K562 (cell line): ENCODE measurements at regions not wholly inside any gene's neighbourhood (a gene's known extent, or its start where the extent isn't known, plus 50 kb on each side); places are given as distances from the start of the nearest gene placed in this dataset.

Experiments
- FOS ChIP-seq: IDR thresholded peaks from 3 replicates; pipeline ENCODE4 v1.6.1; 2011; ENCODE audit not compliant: insufficient read length; ENCODE audit errors: extremely low read depth
- FOXJ3 ChIP-seq: sonication (generic); formaldehyde crosslinking; IDR thresholded peaks from 2 replicates; pipeline ENCODE4 v1.4.0; 2020; ENCODE audit warnings: mild to moderate bottlenecking, missing genetic modification reagents
- GATA2 ChIP-seq: sonication (generic); formaldehyde crosslinking; IDR thresholded peaks from 2 replicates; pipeline ENCODE4 v1.4.0; 2020; ENCODE audit warnings: mild to moderate bottlenecking, missing genetic modification reagents
- HNRNPK ChIP-seq: fragments of 200-400 bp; formaldehyde crosslinking; IDR thresholded peaks from one replicate; pipeline ENCODE4 v1.6.1; 2018; ENCODE audit warnings: mild to moderate bottlenecking, low read depth, low read length; ENCODE audit not compliant: poor library complexity, severe bottlenecking
- HOXB6 ChIP-seq: fragments of 250-450 bp; sonication (Bioruptor Pico); IDR thresholded peaks from 2 replicates; pipeline ENCODE4 v1.5.1; 2022; ENCODE audit warnings: mild to moderate bottlenecking, borderline replicate concordance
- POLR2B ChIP-seq: fragments of 450-650 bp; IDR thresholded peaks from 2 replicates; pipeline ENCODE4 v1.6.1; 2018; ENCODE audit warnings: low read depth; ENCODE audit not compliant: partially characterized antibody
- PURB ChIP-seq: sonication (generic); formaldehyde crosslinking; IDR thresholded peaks from 2 replicates; pipeline ENCODE4 v1.9.0; 2021; ENCODE audit warnings: low read depth, mild to moderate bottlenecking, missing genetic modification reagents
- SPI1 ChIP-seq: IDR thresholded peaks from 2 replicates; pipeline ENCODE4 v1.6.1; 2011; ENCODE audit warnings: low read depth, low read length, control low read depth, borderline replicate concordance
- TCF3 ChIP-seq: sonication (generic); formaldehyde crosslinking; IDR thresholded peaks from 2 replicates; pipeline ENCODE4 v1.4.0; 2020; ENCODE audit warnings: mild to moderate bottlenecking, missing genetic modification reagents
- ZNF3 ChIP-seq: fragments of 250-450 bp; sonication (Bioruptor Pico); IDR thresholded peaks from 2 replicates; pipeline ENCODE4 v1.5.0; 2021; ENCODE audit warnings: mild to moderate bottlenecking, moderate library complexity
- TF ChIP-seq, protein P1 (sequence below), 2 experiments: fragments of 200-800 bp in 1 of 2; sonication (Bioruptor generic) in 1 of 2; sonication (generic) in 1 of 2; formaldehyde crosslinking in 1 of 2; IDR thresholded peaks in 1 of 2; conservative IDR thresholded peaks in 1 of 2; 2 replicates each; pipeline versions ENCODE4 v1.5.0 to v1.6.1; 2016 to 2020; ENCODE audit warnings: missing compliant biosample characterization in 1 of 2, missing genetic modification characterization in 1 of 2, missing genetic modification reagents in 1 of 2
- TF ChIP-seq, protein P2 (sequence below): fragments of 450-650 bp; IDR thresholded peaks from 2 replicates; pipeline ENCODE4 v1.6.1; 2016
- TF ChIP-seq, protein P3 (sequence below): fragments of 250-450 bp; sonication (Bioruptor Pico); IDR thresholded peaks from 2 replicates; pipeline ENCODE4 v1.4.0; 2020; ENCODE audit warnings: mild to moderate bottlenecking
- TF ChIP-seq, protein P4 (sequence below): sonication (generic); formaldehyde crosslinking; IDR thresholded peaks from 2 replicates; pipeline ENCODE4 v1.8.1; 2022; ENCODE audit warnings: missing genetic modification reagents
- TF ChIP-seq, protein P5 (sequence below): fragments of 250-450 bp; sonication (Bioruptor Pico); IDR thresholded peaks from 2 replicates; pipeline ENCODE4 v1.8.0; 2022; ENCODE audit warnings: moderate library complexity, mild to moderate bottlenecking, inconsistent platforms
- TF ChIP-seq, protein P6 (sequence below): fragments of 450-650 bp; IDR thresholded peaks from 2 replicates; pipeline ENCODE4 v1.6.1; 2016; ENCODE audit warnings: missing biosample characterization, missing genetic modification characterization
- TF ChIP-seq, protein P7 (sequence below): fragments of 250-450 bp; sonication (Bioruptor Pico); IDR thresholded peaks from 2 replicates; pipeline ENCODE4 v1.8.0; 2022; ENCODE audit warnings: inconsistent platforms

DNA sequence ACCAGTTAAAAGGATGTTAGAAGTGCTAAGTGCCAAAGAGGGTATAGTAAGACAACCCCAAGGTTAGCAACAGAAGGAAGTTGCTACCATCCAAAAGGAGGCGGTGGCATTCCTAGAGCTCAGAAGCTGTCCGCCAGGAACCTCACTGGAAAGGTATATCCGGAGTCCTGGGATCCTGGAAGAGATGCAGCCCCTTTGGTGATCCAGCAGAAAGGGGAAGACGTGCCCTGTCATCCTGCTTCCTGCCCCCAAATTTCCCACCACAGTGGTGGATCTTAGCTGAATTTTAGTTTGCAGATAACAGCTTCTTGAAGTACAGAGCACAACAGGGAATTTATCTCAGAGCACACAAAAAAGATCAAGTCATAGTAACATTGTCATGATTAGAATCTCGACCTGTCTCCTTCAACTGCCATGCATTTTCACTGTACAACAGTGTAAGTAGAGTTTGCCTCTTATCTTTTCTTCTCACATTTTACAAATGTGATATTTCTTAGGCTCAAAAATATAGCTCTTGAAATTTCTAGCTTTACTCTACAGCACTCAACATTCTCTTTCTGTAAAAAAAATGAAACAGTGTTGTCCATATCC lies 526.3 kb downstream of the SOX5 start (continued):
- no peak for TF ChIP-seq PURB (CRISPR knock-in tag)
- TF ChIP-seq GATA2 (CRISPR knock-in tag), result peak; percentile 66
- TF ChIP-seq, protein P1, sequence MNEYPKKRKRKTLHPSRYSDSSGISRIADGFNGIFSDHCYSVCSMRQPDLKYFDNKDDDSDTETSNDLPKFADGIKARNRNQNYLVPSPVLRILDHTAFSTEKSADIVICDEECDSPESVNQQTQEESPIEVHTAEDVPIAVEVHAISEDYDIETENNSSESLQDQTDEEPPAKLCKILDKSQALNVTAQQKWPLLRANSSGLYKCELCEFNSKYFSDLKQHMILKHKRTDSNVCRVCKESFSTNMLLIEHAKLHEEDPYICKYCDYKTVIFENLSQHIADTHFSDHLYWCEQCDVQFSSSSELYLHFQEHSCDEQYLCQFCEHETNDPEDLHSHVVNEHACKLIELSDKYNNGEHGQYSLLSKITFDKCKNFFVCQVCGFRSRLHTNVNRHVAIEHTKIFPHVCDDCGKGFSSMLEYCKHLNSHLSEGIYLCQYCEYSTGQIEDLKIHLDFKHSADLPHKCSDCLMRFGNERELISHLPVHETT (CRISPR knock-in tag; conservative IDR thresholded peaks at IDR 0.05 in 1 of 2, IDR thresholded peaks at IDR 0.05 in 1 of 2), result no peak
- TF ChIP-seq, protein P2, sequence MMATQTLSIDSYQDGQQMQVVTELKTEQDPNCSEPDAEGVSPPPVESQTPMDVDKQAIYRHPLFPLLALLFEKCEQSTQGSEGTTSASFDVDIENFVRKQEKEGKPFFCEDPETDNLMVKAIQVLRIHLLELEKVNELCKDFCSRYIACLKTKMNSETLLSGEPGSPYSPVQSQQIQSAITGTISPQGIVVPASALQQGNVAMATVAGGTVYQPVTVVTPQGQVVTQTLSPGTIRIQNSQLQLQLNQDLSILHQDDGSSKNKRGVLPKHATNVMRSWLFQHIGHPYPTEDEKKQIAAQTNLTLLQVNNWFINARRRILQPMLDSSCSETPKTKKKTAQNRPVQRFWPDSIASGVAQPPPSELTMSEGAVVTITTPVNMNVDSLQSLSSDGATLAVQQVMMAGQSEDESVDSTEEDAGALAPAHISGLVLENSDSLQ, result peak; percentile 31; the same call in 1 of the 2 replicates
- TF ChIP-seq HNRNPK, result no peak
- TF ChIP-seq, protein P3, sequence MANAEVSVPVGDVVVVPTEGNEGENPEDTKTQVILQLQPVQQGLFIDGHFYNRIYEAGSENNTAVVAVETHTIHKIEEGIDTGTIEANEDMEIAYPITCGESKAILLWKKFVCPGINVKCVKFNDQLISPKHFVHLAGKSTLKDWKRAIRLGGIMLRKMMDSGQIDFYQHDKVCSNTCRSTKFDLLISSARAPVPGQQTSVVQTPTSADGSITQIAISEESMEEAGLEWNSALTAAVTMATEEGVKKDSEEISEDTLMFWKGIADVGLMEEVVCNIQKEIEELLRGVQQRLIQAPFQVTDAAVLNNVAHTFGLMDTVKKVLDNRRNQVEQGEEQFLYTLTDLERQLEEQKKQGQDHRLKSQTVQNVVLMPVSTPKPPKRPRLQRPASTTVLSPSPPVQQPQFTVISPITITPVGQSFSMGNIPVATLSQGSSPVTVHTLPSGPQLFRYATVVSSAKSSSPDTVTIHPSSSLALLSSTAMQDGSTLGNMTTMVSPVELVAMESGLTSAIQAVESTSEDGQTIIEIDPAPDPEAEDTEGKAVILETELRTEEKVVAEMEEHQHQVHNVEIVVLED (CRISPR knock-in tag), result no peak
- TF ChIP-seq, protein P4, sequence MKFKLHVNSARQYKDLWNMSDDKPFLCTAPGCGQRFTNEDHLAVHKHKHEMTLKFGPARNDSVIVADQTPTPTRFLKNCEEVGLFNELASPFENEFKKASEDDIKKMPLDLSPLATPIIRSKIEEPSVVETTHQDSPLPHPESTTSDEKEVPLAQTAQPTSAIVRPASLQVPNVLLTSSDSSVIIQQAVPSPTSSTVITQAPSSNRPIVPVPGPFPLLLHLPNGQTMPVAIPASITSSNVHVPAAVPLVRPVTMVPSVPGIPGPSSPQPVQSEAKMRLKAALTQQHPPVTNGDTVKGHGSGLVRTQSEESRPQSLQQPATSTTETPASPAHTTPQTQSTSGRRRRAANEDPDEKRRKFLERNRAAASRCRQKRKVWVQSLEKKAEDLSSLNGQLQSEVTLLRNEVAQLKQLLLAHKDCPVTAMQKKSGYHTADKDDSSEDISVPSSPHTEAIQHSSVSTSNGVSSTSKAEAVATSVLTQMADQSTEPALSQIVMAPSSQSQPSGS (CRISPR knock-in tag), result no peak
- no peak for TF ChIP-seq FOXJ3 (CRISPR knock-in tag)
- TF ChIP-seq SPI1, result no peak; the same call in 1 of the 2 replicates
- peak; percentile 58 for TF ChIP-seq TCF3 (CRISPR knock-in tag)
- TF ChIP-seq, protein P5, sequence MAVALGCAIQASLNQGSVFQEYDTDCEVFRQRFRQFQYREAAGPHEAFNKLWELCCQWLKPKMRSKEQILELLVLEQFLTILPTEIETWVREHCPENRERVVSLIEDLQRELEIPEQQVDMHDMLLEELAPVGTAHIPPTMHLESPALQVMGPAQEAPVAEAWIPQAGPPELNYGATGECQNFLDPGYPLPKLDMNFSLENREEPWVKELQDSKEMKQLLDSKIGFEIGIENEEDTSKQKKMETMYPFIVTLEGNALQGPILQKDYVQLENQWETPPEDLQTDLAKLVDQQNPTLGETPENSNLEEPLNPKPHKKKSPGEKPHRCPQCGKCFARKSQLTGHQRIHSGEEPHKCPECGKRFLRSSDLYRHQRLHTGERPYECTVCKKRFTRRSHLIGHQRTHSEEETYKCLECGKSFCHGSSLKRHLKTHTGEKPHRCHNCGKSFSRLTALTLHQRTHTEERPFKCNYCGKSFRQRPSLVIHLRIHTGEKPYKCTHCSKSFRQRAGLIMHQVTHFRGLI (CRISPR knock-in tag), result no peak
- TF ChIP-seq ZNF3 (CRISPR knock-in tag), result no peak
- TF ChIP-seq FOS, result no peak
- TF ChIP-seq, protein P6, sequence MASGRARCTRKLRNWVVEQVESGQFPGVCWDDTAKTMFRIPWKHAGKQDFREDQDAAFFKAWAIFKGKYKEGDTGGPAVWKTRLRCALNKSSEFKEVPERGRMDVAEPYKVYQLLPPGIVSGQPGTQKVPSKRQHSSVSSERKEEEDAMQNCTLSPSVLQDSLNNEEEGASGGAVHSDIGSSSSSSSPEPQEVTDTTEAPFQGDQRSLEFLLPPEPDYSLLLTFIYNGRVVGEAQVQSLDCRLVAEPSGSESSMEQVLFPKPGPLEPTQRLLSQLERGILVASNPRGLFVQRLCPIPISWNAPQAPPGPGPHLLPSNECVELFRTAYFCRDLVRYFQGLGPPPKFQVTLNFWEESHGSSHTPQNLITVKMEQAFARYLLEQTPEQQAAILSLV (tag), result no peak
- TF ChIP-seq, protein P7, sequence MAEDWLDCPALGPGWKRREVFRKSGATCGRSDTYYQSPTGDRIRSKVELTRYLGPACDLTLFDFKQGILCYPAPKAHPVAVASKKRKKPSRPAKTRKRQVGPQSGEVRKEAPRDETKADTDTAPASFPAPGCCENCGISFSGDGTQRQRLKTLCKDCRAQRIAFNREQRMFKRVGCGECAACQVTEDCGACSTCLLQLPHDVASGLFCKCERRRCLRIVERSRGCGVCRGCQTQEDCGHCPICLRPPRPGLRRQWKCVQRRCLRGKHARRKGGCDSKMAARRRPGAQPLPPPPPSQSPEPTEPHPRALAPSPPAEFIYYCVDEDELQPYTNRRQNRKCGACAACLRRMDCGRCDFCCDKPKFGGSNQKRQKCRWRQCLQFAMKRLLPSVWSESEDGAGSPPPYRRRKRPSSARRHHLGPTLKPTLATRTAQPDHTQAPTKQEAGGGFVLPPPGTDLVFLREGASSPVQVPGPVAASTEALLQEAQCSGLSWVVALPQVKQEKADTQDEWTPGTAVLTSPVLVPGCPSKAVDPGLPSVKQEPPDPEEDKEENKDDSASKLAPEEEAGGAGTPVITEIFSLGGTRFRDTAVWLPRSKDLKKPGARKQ (CRISPR knock-in tag), result no peak
- no peak for TF ChIP-seq POLR2B
- TF ChIP-seq HOXB6 (CRISPR knock-in tag), result no peak
